GM20000 (cell line): ENCODE measurements at regions not wholly inside any gene's neighbourhood (a gene's known extent, or its start where the extent isn't known, plus 50 kb on each side); places are given as distances from the start of the nearest gene placed in this dataset.

ENCODE experiments used
- DNase-seq: peaks from one replicate; pipeline ENCODE4 v3.0.0; 2012; ENCODE audit warnings: low spot score
- TF ChIP-seq, protein P1 (sequence below): IDR thresholded peaks from 2 replicates; pipeline ENCODE4 v1.5.1; 2012; ENCODE audit warnings: mild to moderate bottlenecking, control low read depth; ENCODE audit errors: extremely low read depth, missing control alignments

DNA sequence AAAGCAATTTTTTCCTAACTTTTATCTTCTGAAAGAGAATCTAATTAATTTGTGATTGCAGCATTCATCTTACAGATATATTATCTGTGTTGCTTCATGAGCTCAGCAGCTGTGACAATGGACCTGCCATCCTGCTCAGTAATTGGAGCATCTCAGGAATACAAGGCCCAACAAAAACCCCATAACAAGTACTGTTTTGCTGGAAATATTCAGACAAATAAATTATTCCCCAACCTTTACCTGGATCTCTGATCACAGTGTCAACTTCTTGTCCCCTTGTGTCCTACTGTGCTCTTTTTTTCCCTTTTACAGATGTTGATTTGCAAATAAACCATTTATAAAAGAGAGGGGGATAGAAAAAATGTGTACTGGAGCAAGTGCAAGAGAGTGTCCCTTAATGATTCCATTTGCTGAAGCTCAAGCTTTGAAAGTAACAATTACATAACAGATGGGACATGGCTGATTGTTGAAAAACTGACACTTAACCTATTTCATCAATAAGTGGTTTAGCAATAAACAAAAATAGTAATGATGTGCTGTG, 1063.4 kb upstream of the GHITM start:
- TF ChIP-seq, protein P1, sequence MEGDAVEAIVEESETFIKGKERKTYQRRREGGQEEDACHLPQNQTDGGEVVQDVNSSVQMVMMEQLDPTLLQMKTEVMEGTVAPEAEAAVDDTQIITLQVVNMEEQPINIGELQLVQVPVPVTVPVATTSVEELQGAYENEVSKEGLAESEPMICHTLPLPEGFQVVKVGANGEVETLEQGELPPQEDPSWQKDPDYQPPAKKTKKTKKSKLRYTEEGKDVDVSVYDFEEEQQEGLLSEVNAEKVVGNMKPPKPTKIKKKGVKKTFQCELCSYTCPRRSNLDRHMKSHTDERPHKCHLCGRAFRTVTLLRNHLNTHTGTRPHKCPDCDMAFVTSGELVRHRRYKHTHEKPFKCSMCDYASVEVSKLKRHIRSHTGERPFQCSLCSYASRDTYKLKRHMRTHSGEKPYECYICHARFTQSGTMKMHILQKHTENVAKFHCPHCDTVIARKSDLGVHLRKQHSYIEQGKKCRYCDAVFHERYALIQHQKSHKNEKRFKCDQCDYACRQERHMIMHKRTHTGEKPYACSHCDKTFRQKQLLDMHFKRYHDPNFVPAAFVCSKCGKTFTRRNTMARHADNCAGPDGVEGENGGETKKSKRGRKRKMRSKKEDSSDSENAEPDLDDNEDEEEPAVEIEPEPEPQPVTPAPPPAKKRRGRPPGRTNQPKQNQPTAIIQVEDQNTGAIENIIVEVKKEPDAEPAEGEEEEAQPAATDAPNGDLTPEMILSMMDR: no peak

DNA sequence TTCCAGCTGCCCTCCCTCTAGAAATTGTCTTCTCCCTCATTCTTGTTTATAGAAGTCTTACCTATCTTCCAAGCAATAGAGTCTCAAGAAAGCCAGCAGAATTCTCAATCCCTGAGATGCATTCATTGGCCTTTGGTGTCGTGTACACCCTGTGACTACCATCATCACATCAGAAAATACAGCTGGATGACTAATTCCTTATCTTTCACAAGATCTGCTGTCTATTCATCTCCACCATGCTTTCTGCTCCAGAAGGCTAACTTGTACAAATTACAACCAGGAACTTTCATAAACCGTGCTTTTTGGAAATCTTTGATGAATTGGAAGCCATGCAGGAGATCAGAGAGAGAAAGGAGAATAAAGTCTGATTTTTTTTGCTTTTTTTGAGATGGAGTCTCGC, 1062.9 kb upstream of the GHITM start:
- DNase-seq: no peak
- TF ChIP-seq, protein P1: no peak

More for the DNA sequence above, 1063.4 kb upstream of the GHITM start:
- no peak for DNase-seq

DNA sequence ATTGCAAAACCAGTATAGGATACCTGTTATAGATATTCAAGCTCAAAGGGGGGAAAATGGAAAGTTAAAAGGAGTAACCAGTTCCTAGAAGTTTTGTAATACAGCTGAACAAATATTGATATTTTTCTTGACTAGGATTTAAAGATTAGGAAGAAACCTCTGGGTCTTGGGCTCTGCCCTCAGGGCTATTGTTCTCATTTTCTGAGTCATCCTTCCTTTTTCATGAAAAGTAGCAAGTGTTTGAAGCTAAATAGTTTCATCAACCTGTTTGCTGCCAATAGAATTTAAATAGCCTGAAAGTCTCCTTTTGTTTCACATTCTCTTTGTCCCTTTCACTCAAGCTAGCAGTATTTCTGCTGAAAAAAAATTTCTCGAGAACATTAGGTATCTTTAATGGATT, 1061.1 kb upstream of the GHITM start:
- DNase-seq: no peak
- TF ChIP-seq, protein P1: no peak

DNA sequence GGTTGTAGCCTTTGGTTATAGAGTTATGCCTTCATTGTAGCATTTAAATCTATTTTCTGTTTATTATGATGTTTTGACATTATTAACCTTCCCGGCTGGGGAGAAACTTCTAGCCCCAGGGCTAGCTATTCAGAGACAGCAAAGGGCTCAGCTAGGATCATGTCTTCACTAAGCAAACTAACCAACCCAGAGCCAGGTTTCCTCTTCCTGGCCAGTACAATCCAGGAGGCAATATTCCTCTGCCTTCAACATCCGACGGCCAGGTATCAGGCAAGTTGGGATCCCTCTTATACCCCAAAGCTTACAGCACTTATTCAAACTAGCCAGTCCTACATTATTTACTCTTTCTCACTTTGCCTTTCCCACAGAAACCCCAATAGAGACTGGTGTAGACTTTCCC, 1060.7 kb upstream of the GHITM start:
- TF ChIP-seq, protein P1: no peak
- DNase-seq: no peak

DNA sequence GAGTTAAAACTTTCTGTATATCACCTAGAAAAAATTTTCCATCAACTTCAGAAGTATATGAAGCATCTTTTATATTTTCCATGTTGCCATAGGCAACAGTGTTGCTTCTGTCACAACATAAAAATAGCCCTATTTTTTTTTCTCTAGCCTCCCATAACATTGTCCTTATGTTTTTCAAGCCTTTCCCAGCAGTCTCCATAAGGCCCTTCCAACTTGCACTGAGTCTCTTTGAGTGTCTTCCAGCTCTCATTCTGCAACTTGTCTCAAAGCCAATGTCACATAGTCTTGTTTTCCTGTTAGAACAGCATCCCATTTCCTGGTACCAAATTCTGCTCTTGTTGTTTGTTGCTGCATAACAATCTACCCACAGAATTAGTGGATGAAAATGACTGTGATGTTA, 1055.5 kb upstream of the GHITM start:
- no peak for DNase-seq
- TF ChIP-seq, protein P1: no peak

DNA sequence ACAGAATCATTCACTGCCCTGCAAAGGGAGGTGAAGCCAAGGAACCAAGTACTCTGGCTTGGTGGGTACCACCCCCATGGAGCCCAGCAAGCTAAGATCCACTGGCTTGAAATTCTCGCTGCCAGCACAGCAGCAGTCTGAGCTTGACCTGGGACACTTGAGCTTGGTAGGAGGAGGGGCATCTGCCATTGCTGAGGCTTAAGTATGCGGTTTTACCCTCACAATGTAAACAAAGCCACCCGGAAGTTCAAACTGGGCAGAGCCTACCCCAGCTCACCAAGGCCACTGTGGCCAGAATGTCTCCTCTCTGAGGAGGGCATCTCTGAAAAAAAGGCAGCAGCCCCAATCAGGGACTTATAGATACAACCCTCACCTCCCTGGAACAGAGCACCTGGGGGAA, 1050.0 kb upstream of the GHITM start:
- TF ChIP-seq, protein P1: no peak
- DNase-seq: no peak

DNA sequence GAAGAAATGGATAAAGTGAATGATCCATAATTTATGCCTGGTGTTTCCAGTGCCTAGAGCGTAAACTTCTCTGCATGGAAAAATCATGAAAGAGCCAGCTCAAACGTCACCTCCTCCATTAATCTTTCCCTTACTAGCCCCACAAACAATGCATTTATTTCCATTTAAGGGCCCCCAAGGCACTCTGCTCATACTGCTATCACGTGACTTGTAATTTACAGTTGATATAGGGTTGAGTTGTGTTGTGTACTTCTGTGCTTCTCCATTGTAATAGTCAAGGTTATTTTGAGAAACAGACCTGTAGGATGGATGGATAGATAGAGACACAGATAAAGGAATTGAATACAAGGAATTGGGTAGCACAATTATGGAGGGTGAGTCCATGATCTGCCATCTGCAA, 1034.7 kb upstream of the GHITM start:
- no peak for DNase-seq
- TF ChIP-seq, protein P1: no peak
